AG04450 (cell line): ENCODE measurements at regions not wholly inside any gene's neighbourhood (a gene's known extent, or its start where the extent isn't known, plus 50 kb on each side); places are given as distances from the start of the nearest gene placed in this dataset.

Source experiments
- CTCF ChIA-PET: fragments of 300-600, 350-600 bp; formaldehyde crosslinking; extraction: SDS; loops from one replicate; lab custom pipeline; 2022; ENCODE audit warnings: antibody characterized with exemption, inconsistent platforms; lab: Charles Lee
- POLR2A ChIA-PET: fragments of 350-600 bp; formaldehyde crosslinking; extraction: SDS; loops from one replicate; lab custom pipeline; 2021; ENCODE audit warnings: antibody characterized with exemption, inconsistent platforms; lab: Yijun Ruan, JAX
- DNase-seq: peaks from one replicate; pipeline ENCODE4 v3.0.0-alpha.2; 2011; ENCODE audit warnings: low read depth, low spot score
- H3K27ac ChIP-seq: one replicate; pipeline ENCODE4 v1.5.1; 2012; ENCODE audit warnings: low read depth, low read length, control low read depth
- H3K27me3 ChIP-seq: one replicate; pipeline ENCODE4 v1.6.0; 2012; ENCODE audit warnings: low read length; ENCODE audit not compliant: control insufficient read depth, insufficient read depth
- H3K4me3 ChIP-seq: 2 replicates; pipeline ENCODE4 v1.5.1; 2011; ENCODE audit warnings: mild to moderate bottlenecking, low read depth, low read length, control low read depth
- H3K9me3 ChIP-seq: 2 replicates; pipeline ENCODE4 v1.5.1; 2012; ENCODE audit warnings: low read length; ENCODE audit not compliant: control insufficient read depth, insufficient read depth
- CTCF ChIP-seq: IDR thresholded peaks from 2 replicates; pipeline ENCODE4 v1.5.1; 2011; ENCODE audit warnings: low read depth, low read length, control low read depth, inconsistent platforms

GRCh38 chr2:13596233-13596632 is 879.5 kb downstream of the TRIB2 start:
- Histone ChIP-seq H3K4me3 (no peak overlapping the region), H3K9me3 (no peaks in the 10 kb centered on the region), H3K27ac (no peak overlapping the region), H3K27me3 (no peaks in the 10 kb centered on the region)
- no peak for DNase-seq
- ChIA-PET CTCF (no interaction called here), POLR2A (no interaction called here)
- TF ChIP-seq CTCF: no peak

- DNase-seq: no peak
- Histone ChIP-seq H3K27me3 (no peaks in the 10 kb centered on the region), H3K27ac (no peak overlapping the region), H3K9me3 (no peaks in the 10 kb centered on the region), H3K4me3 (no peak overlapping the region)
- no peak for TF ChIP-seq CTCF
- ChIA-PET CTCF (no interaction called here), POLR2A (no interaction called here)
These were observed 880.4 kb downstream of the TRIB2 start for GRCh38 chr2:13597176-13597575.

- Histone ChIP-seq H3K4me3 (no peak overlapping the region), H3K9me3 (no peaks in the 10 kb centered on the region), H3K27me3 (no peaks in the 10 kb centered on the region), H3K27ac (no peak overlapping the region)
- TF ChIP-seq CTCF: no peak
- DNase-seq: no peak
- ChIA-PET POLR2A (no interaction called here), CTCF (no interaction called here)
These were observed 884.8 kb downstream of the TRIB2 start for GRCh38 chr2:13601506-13601905.

GRCh38 chr2:13604951-13605661 is 888.4 kb downstream of the TRIB2 start:
- H3K27ac ChIP-seq: no peak overlapping the region
- ChIA-PET POLR2A (no interaction called here), CTCF (no interaction called here)
- no peak overlapping the region for H3K4me3 ChIP-seq
- DNase-seq: no peak
- TF ChIP-seq CTCF: no peak
- no peaks in the 10 kb centered on the region for H3K9me3 ChIP-seq
- H3K27me3 ChIP-seq: no peaks in the 10 kb centered on the region

- no peaks in the 10 kb centered on the region for H3K27me3 ChIP-seq
- DNase-seq: no peak
- POLR2A ChIA-PET: no interaction called here
- CTCF ChIA-PET: no interaction called here
- H3K27ac ChIP-seq: no peak overlapping the region
- no peaks in the 10 kb centered on the region for H3K9me3 ChIP-seq
- H3K4me3 ChIP-seq: no peak overlapping the region
- TF ChIP-seq CTCF: no peak
These were observed 890.4 kb downstream of the TRIB2 start for GRCh38 chr2:13607139-13607538.
